HG02798 (cell line): ENCODE measurements at regions not wholly inside any gene's neighbourhood (a gene's known extent, or its start where the extent isn't known, plus 50 kb on each side); places are given as distances from the start of the nearest gene placed in this dataset.

ENCODE experiments used
- ATAC-seq: cut with Tn5 transposase; IDR thresholded peaks from one replicate; pipeline ENCODE4 v1.9.1; 2021; ENCODE audit warnings: mild to moderate bottlenecking; ENCODE audit not compliant: unreplicated experiment, poor library complexity

GRCh38 chr6:54629131-54629530, 217.4 kb upstream of the FAM83B start:
- ATAC-seq = no peak

- ATAC-seq = no peak
These were observed 213.5 kb upstream of the FAM83B start for GRCh38 chr6:54632984-54633565.

DNA sequence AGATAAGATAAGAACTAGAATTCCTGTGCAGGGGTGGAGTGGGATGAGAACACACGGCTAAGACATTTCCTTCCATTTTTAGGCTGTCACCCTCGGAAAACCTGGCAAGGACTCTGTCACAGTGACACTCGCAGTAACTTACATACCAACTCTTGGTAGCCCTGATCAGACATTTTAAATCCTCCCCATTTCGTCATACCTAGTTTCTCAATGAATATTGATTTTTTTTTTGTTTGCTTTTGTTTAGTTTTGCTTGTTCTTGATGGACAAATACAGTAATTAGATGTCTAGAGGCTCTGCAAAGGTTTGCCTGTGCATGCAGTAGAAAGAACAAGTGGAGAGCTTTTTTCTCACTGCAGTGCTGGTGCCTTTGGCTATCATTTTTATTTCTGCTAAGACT, 213.0 kb upstream of the FAM83B start:
- ATAC-seq = no peak

GRCh38 chr6:54640911-54641310, 205.7 kb upstream of the FAM83B start:
- no peak for ATAC-seq

GRCh38 chr6:54646069-54646950, 200.3 kb upstream of the FAM83B start:
- ATAC-seq = no peak

GRCh38 chr6:54646951-54647664, 199.5 kb upstream of the FAM83B start:
- no peak for ATAC-seq

GRCh38 chr6:54654381-54654780, 192.2 kb upstream of the FAM83B start:
- ATAC-seq = no peak

DNA sequence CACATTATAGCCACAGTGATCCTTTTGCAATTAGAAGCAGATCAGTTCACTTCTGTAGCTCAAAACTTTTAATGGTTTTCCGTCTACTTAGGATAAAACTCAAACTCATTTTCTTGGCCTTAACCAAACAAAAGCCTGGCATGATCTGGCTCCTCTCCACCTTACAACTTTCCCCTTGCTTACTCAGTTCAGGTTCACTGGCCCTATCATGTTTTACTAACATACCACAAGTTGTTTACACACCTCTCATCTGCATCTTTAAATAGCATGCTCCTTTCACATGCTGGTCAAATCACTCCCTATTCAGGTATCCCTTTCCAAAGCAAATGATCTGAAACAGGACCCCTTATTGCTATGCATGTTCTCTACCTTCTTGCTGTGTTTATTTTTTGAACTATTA, 191.4 kb upstream of the FAM83B start:
- no peak for ATAC-seq

- no peak for ATAC-seq
These were observed 181.3 kb upstream of the FAM83B start for GRCh38 chr6:54665278-54665677.

GRCh38 chr6:54680531-54680930, 166.0 kb upstream of the FAM83B start:
- ATAC-seq = no peak

DNA sequence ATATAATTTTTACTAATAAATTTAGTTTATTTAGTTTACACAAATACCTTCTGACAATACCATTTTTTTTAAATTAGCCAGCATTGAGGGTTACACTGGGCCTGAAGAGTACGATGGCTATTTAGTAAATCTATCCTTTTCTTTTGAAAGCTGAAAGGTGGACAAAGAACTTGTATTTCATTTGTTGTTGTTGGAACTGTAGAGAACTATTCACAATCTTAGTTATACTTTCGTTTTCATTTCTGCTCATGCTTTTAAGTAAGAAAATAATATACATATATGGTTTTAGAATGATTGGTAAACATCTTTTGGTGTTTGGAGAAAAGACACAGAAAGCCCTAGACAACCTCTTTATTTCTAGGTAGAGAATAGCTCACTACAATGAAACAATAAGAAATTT, 165.3 kb upstream of the FAM83B start:
- no peak for ATAC-seq

DNA sequence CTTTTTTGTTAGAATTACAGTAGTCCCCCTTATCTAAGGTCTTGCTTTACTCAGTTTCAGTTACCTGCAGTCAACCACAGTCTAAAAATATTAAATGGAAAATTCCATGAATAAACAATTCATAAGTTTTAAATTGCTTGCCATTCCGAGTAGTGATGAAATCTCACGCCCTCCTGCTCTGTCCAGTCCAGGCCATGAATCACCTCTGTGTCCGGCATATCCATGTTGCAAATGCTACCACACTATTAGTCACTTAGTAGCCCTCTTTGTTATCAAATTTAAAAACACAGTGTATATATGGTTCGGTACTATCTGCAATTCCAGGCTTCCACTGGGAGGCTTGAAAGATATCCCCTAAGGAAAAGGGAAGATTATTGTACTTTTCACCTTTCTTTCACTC, 164.6 kb upstream of the FAM83B start:
- ATAC-seq = no peak

GRCh38 chr6:54689620-54690019, 157.0 kb upstream of the FAM83B start:
- no peak for ATAC-seq

- ATAC-seq = no peak
These were observed 156.0 kb upstream of the FAM83B start for GRCh38 chr6:54690596-54690995.

DNA sequence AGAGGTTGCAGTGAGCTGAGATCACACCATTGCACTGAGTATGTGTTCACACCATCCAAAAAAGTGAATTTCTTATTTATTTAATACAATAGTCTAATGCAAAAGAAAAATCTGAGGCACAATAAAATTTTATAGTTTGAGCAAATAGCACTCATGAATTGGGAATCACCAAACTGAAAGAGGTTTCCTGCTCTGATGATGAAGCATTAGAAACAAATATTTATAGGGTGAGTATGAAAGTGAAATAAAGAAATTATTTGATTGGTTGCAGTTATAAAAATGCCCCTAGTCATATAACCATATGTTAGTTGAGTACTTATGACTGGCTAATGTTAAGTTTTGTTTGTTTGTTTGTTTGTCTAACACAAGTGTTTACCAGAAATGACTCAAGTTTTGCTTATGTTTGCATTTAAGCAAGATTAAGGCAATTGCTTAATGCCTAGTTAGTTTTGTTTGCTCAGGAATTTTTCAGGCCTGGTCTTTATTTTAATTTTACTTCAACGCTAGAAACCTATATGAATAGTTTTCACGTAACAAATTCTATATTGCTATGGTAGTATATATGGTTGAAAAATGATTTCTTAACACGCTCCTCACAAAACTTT, 151.5 kb upstream of the FAM83B start:
- no peak for ATAC-seq

DNA sequence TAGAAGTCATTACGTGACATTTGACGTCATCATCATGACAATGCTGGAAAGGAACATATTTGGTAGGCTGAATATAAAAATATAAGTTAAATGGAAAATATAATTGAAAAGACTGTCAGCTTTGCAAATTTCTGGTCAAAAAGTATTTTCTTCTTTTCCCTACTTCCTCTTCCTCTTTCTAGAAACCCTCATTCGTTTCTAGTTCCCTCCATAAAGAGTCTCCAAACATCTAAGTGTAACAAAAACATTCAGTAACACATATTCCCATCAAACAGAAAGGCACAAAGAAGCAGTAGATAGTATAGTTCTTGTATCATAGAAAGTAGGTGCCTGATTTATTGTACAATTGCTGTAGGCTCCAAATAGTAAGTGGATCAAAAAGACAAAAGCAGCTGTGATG, 150.8 kb upstream of the FAM83B start:
- no peak for ATAC-seq

GRCh38 chr6:54697424-54697823, 149.1 kb upstream of the FAM83B start:
- no peak for ATAC-seq

DNA sequence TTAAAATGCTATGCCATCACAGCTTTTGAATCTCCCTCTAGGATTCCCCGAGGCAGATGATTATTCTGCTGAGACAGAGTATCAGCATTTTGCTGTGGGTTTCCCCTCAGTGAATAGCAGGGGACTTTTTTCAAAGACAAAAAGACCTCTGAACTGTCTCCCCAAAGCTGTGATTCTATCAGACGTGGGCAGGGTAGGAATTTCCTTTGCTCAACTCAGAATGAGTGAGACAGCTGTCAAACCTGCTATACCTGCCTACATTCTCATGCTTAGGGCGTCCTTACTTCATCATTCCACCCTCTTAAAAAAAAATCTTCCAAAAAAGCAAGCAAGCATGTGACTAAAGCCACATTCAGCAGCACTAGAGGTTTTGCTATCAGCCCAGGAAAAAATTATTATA, 147.6 kb upstream of the FAM83B start:
- peak; percentile 71 for ATAC-seq

GRCh38 chr6:54700158-54700557, 146.4 kb upstream of the FAM83B start:
- ATAC-seq = no peak

DNA sequence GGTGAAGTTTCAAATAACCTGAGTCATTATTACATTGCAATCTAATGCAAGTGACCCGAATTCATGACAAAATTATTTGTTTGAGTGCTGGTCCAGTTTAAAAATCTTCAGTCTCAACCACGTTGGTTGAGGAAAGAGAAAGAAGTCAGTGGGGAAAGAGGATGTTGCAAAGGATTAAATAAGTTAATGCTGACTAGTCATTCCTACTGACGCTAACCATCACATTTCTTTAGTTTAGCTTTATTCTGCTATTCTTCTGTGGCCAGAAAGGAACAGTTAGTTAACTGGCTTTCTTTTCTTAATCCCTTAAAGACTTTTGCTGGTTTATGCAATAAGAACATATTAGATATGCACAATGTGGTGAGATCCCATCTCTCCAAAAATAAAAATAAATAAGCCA, 143.8 kb upstream of the FAM83B start:
- ATAC-seq = no peak

GRCh38 chr6:54706391-54706790, 140.2 kb upstream of the FAM83B start:
- no peak for ATAC-seq
